ENCODE measurements at regions not wholly inside any gene's neighbourhood (a gene's known extent, or its start where the extent isn't known, plus 50 kb on each side); places are given as distances from the start of the nearest gene placed in this dataset.

- no peaks in the 10 kb centered on the region for H3K36me3 ChIP-seq
- 85% methylated on average over 9 of the region's 9 CpGs for WGBS
- DNase-seq (ENCODE audit: low spot score), result no peak
- H3K4me1 ChIP-seq (replicated peaks), result no peaks in the 10 kb centered on the region
- no peak overlapping the region for H3K27ac ChIP-seq
- no peaks in the 10 kb centered on the region for H3K9me3 ChIP-seq
- intact Hi-C loops (cut with DNase I), result no loop called here
- H3K4me3 ChIP-seq, result no peak overlapping the region
- no peaks in the 10 kb centered on the region for H3K27me3 ChIP-seq (replicated peaks; ENCODE audit: insufficient read depth)
- no peak for TF ChIP-seq POLR2AphosphoS5 (IDR thresholded peaks at IDR 0.05)
Measured at GRCh38 chr5:29885595-29885994, 1307.9 kb upstream of the CDH6 start.

GRCh38 chr5:29882036-29882435 lies 1311.5 kb upstream of the CDH6 start:
- no peaks in the 10 kb centered on the region for H3K4me1 ChIP-seq (replicated peaks)
- TF ChIP-seq POLR2AphosphoS5 (IDR thresholded peaks at IDR 0.05) (no peak), POLR2A (IDR thresholded peaks at IDR 0.05) (no peak), CTCF (IDR thresholded peaks at IDR 0.05) (no peak)
- H3K36me3 ChIP-seq, result no peaks in the 10 kb centered on the region
- H3K27ac ChIP-seq, result no peak overlapping the region
- 83% methylated on average over 8 of the region's 8 CpGs for WGBS
- H3K9me3 ChIP-seq, result no peaks in the 10 kb centered on the region
- intact Hi-C loops (cut with DNase I), result no loop called here
- no peak overlapping the region for H3K4me3 ChIP-seq
- no peak for DNase-seq (ENCODE audit: low spot score)
- H3K27me3 ChIP-seq (replicated peaks; ENCODE audit: insufficient read depth), result no peaks in the 10 kb centered on the region

- H3K36me3 ChIP-seq, result no peaks in the 10 kb centered on the region
- TF ChIP-seq CTCF (IDR thresholded peaks at IDR 0.05), result no peak
- no peak for TF ChIP-seq POLR2AphosphoS5 (IDR thresholded peaks at IDR 0.05)
- no peak for TF ChIP-seq POLR2A (IDR thresholded peaks at IDR 0.05)
- no peaks in the 10 kb centered on the region for H3K9me3 ChIP-seq
- no peaks in the 10 kb centered on the region for H3K27me3 ChIP-seq (replicated peaks; ENCODE audit: insufficient read depth)
- intact Hi-C loops (cut with DNase I), result no loop called here
- no peak for DNase-seq (ENCODE audit: low spot score)
- H3K4me3 ChIP-seq, result no peak overlapping the region
- H3K27ac ChIP-seq, result no peak overlapping the region
- H3K4me1 ChIP-seq (replicated peaks), result no peaks in the 10 kb centered on the region
- 61% methylated on average over 6 of the region's 6 CpGs for WGBS
Measured at GRCh38 chr5:29879401-29879800, 1314.1 kb upstream of the CDH6 start.

- TF ChIP-seq POLR2A (IDR thresholded peaks at IDR 0.05) (no peak), POLR2AphosphoS5 (IDR thresholded peaks at IDR 0.05) (no peak), CTCF (IDR thresholded peaks at IDR 0.05) (no peak)
- H3K9me3 ChIP-seq, result no peaks in the 10 kb centered on the region
- DNase-seq (ENCODE audit: low spot score), result no peak
- intact Hi-C loops (cut with DNase I), result no loop called here
- WGBS, result 96% methylated on average over 2 of the region's 2 CpGs
- no peak overlapping the region for H3K4me3 ChIP-seq
- no peaks in the 10 kb centered on the region for H3K27me3 ChIP-seq (replicated peaks; ENCODE audit: insufficient read depth)
- no peaks in the 10 kb centered on the region for H3K36me3 ChIP-seq
- H3K4me1 ChIP-seq (replicated peaks), result no peaks in the 10 kb centered on the region
- no peak overlapping the region for H3K27ac ChIP-seq
Measured at GRCh38 chr5:29878599-29878998, 1314.9 kb upstream of the CDH6 start.

GRCh38 chr5:29867155-29867554 lies 1326.3 kb upstream of the CDH6 start:
- TF ChIP-seq CTCF (IDR thresholded peaks at IDR 0.05), result no peak
- TF ChIP-seq POLR2A (IDR thresholded peaks at IDR 0.05), result no peak
- TF ChIP-seq POLR2AphosphoS5 (IDR thresholded peaks at IDR 0.05), result no peak
- no peaks in the 10 kb centered on the region for H3K27me3 ChIP-seq (replicated peaks; ENCODE audit: insufficient read depth)
- WGBS, result 82% methylated on average over 2 of the region's 2 CpGs
- H3K9me3 ChIP-seq, result no peaks in the 10 kb centered on the region
- intact Hi-C loops (cut with DNase I), result no loop called here
- DNase-seq (ENCODE audit: low spot score), result no peak
- H3K4me3 ChIP-seq, result no peak overlapping the region
- no peaks in the 10 kb centered on the region for H3K36me3 ChIP-seq
- no peaks in the 10 kb centered on the region for H3K4me1 ChIP-seq (replicated peaks)
- H3K27ac ChIP-seq, result no peak overlapping the region

Measured in prostate gland (tissue), 2 donors.